Prostate gland (tissue), 2 donors: ENCODE measurements at regions not wholly inside any gene's neighbourhood (a gene's known extent, or its start where the extent isn't known, plus 50 kb on each side); places are given as distances from the start of the nearest gene placed in this dataset.
A peak's percentile ranks its signal among the peaks of the same experiment; 100 is the strongest.
"Not testable (repeated sequence)": the region's sequence is repeated elsewhere in the genome, so short reads cannot be mapped to it uniquely, and the experiment has no call there.

Experiments used
- DNase-seq: peaks from one replicate; pipeline ENCODE4 v3.0.0-alpha.2; 2019; ENCODE audit warnings: low spot score
- H3K27ac ChIP-seq, 2 donors: fragments of 200-600 bp; sonication (generic); 2 replicates each; pipeline ENCODE4 v1.5.1; 2017 to 2019
- H3K27me3 ChIP-seq: fragments of 200-600 bp; sonication (generic); replicated peaks from 2 replicates; pipeline ENCODE4 v1.5.1; 2019; ENCODE audit not compliant: insufficient read depth
- H3K36me3 ChIP-seq, 2 donors: fragments of 200-600 bp; sonication (generic); 1 replicate in 1 of 2; 2 replicates in 1 of 2; pipeline versions ENCODE4 v1.5.1 to v1.8.1; 2017 to 2019
- H3K4me1 ChIP-seq: fragments of 200-600 bp; sonication (generic); replicated peaks from 2 replicates; pipeline ENCODE4 v1.5.1; 2019
- H3K4me3 ChIP-seq, 2 donors: fragments of 200-600 bp; sonication (generic); 2 replicates each; pipeline ENCODE4 v1.5.1; 2017 to 2019
- H3K9me3 ChIP-seq: fragments of 200-600 bp; sonication (generic); 2 replicates; pipeline ENCODE4 v1.5.1; 2017
- POLR2A ChIP-seq: fragments of 450-650 bp; IDR thresholded peaks from one replicate; pipeline ENCODE4 v1.6.1; 2016; ENCODE audit warnings: antibody characterized with exemption, mild to moderate bottlenecking
- POLR2AphosphoS5 ChIP-seq: sonication (generic); formaldehyde crosslinking; IDR thresholded peaks from one replicate; pipeline ENCODE4 v1.6.1; 2017; ENCODE audit warnings: antibody characterized with exemption
- WGBS: methylation state at CpG from one replicate; pipeline ENCODE4 v1.1.5; 2018; 5-methylcytosine and 5-hydroxymethylcytosine counted together
- intact Hi-C: fragments of 100-400 bp; cut with DNase I; formaldehyde crosslinking; loops from one replicate; pipeline ENCODE4 v1.14.2; 2022
- TF ChIP-seq, protein P1 (sequence below), 4 experiments: fragments of 200-600 bp in 2 of 4; fragments of 450-650 bp in 2 of 4; sonication (generic) in 2 of 4; IDR thresholded peaks; 1 replicate in 3 of 4; 2 replicates in 1 of 4; pipeline ENCODE4 v1.5.1; 2016 to 2019; ENCODE audit warnings: antibody characterized with exemption in 4 of 4, mild to moderate bottlenecking in 2 of 4, moderate library complexity in 2 of 4

GRCh38 chr2:194545978-194546377 is 1111.0 kb upstream of the SLC39A10 start:
- WGBS: 55% methylated on average over 1 of the region's 1 CpG
- no peaks in the 10 kb centered on the region for H3K9me3 ChIP-seq
- no peak overlapping the region for H3K27ac ChIP-seq
- TF ChIP-seq, protein P1, sequence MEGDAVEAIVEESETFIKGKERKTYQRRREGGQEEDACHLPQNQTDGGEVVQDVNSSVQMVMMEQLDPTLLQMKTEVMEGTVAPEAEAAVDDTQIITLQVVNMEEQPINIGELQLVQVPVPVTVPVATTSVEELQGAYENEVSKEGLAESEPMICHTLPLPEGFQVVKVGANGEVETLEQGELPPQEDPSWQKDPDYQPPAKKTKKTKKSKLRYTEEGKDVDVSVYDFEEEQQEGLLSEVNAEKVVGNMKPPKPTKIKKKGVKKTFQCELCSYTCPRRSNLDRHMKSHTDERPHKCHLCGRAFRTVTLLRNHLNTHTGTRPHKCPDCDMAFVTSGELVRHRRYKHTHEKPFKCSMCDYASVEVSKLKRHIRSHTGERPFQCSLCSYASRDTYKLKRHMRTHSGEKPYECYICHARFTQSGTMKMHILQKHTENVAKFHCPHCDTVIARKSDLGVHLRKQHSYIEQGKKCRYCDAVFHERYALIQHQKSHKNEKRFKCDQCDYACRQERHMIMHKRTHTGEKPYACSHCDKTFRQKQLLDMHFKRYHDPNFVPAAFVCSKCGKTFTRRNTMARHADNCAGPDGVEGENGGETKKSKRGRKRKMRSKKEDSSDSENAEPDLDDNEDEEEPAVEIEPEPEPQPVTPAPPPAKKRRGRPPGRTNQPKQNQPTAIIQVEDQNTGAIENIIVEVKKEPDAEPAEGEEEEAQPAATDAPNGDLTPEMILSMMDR (IDR thresholded peaks at IDR 0.05): peak in 1 of 4 experiments; percentile 24
- TF ChIP-seq POLR2A: no peak
- no peaks in the 10 kb centered on the region for H3K4me1 ChIP-seq
- no peaks in the 10 kb centered on the region for H3K27me3 ChIP-seq
- no peak overlapping the region for H3K4me3 ChIP-seq
- DNase-seq: no peak
- intact Hi-C loops: loop anchor here (5.0 kb wide), 1 partner anchor 771 kb away; no protein-coding TSS in a partner anchor
- no peaks in the 10 kb centered on the region for H3K36me3 ChIP-seq

- no peak overlapping the region for H3K4me3 ChIP-seq
- H3K36me3 ChIP-seq: no peaks in the 10 kb centered on the region
- H3K4me1 ChIP-seq: no peaks in the 10 kb centered on the region
- no peak for DNase-seq
- no peak overlapping the region for H3K27ac ChIP-seq
- intact Hi-C loops: no loop called here
- no peaks in the 10 kb centered on the region for H3K27me3 ChIP-seq
- no peak for TF ChIP-seq POLR2AphosphoS5
- TF ChIP-seq, protein P1 (IDR thresholded peaks at IDR 0.05): no peak
- TF ChIP-seq POLR2A: no peak
- no peaks in the 10 kb centered on the region for H3K9me3 ChIP-seq
Observed at GRCh38 chr2:194539425-194539824, 1117.6 kb upstream of the SLC39A10 start.

DNA sequence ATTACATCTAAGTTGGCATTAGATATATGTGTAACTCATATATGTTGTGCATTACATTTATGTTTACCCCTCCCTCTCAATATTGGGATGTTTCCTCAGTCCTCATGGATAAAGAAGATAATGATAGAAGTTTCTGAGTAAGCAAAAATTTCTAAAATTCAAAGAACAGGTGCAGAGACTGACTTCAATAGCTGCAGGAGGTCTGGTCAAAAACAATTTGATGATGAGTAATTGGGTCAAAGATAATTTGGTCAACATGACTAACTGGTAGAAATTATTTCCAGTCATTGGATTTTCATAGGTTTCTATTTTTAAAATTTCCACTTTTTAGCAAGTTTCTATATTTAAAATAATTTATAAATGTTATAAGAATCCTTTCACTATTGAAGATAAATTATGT is 1130.9 kb upstream of the SLC39A10 start:
- Histone ChIP-seq H3K4me3 (no peak overlapping the region), H3K27ac (no peak overlapping the region), H3K4me1 (no peaks in the 10 kb centered on the region), H3K9me3 (no peaks in the 10 kb centered on the region), H3K27me3 (no peaks in the 10 kb centered on the region), H3K36me3 (no peaks in the 10 kb centered on the region)
- no peak for TF ChIP-seq POLR2AphosphoS5
- TF ChIP-seq POLR2A: no peak
- TF ChIP-seq, protein P1 (IDR thresholded peaks at IDR 0.05): no peak
- intact Hi-C loops: no loop called here
- DNase-seq: no peak

DNA sequence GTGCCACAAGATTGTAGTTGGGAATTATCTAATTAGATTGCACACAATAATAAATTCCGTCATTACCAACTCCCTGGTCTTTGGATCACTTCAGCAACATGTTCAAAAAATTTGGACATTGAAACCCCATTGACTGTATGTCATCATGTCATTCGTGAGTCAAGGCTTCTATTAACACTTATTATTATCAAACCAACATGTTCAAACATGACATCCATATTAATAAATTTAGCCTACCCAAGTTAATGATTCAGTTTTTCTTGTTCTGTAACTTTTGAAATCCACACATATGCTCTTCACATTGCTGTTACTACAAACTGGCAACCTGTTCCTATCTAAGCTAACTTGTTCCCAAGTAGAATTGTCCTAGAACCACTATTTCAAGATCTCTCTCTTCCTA is 1142.7 kb upstream of the SLC39A10 start:
- TF ChIP-seq, protein P1 (IDR thresholded peaks at IDR 0.05): no peak
- TF ChIP-seq POLR2AphosphoS5 (no peak), POLR2A (no peak)
- Histone ChIP-seq H3K27me3 (no peaks in the 10 kb centered on the region), H3K27ac (no peak overlapping the region), H3K9me3 (no peaks in the 10 kb centered on the region), H3K4me1 (no peaks in the 10 kb centered on the region), H3K36me3 (no peaks in the 10 kb centered on the region), H3K4me3 (no peak overlapping the region)
- 61% methylated on average over 2 of the region's 2 CpGs for WGBS
- DNase-seq: no peak
- intact Hi-C loops: no loop called here

GRCh38 chr2:194511070-194511469 is 1146.0 kb upstream of the SLC39A10 start:
- H3K27me3 ChIP-seq, H3K36me3 ChIP-seq, DNase-seq, H3K4me3 ChIP-seq, H3K9me3 ChIP-seq, intact Hi-C loops, H3K27ac ChIP-seq, H3K4me1 ChIP-seq: not testable (repeated sequence)
- WGBS: 75% methylated on average over 2 of the region's 2 CpGs

DNA sequence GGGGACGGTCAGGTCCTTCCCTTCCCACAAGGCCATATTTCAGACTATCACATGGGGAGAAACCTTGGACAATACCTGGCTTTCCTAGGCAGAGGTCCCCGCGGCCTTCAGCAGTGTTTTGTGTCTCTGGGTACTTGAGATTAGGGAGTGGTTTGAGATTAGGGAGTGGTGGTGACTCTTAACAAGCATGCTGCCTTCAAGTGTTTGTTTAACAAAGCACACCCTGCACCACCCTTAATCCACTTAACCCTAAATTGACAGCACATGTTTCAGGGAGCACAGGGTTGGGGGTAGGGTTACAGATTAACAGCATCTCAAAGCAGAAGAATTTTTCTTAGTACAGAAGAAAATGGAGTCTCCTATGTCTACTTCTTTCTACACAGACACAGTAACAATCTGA is 1152.2 kb upstream of the SLC39A10 start:
- H3K4me3 ChIP-seq, H3K27me3 ChIP-seq, H3K9me3 ChIP-seq, H3K4me1 ChIP-seq, intact Hi-C loops, H3K36me3 ChIP-seq, H3K27ac ChIP-seq, DNase-seq: not testable (repeated sequence)
- WGBS: 50% methylated on average over 3 of the region's 3 CpGs
